Body of pancreas (tissue), 4 donors: ENCODE measurements at regions not wholly inside any gene's neighbourhood (a gene's known extent, or its start where the extent isn't known, plus 50 kb on each side); places are given as distances from the start of the nearest gene placed in this dataset.

ENCODE experiments used
- POLR2A ChIP-seq, 3 donors: fragments of 450-650 bp; IDR thresholded peaks; one replicate each; pipeline ENCODE4 v1.6.1; 2016; ENCODE audit warnings: antibody characterized with exemption in 3 of 3, mild to moderate bottlenecking in 2 of 3
- TF ChIP-seq, protein P1 (sequence below), 7 experiments: fragments of 450-650 bp in 4 of 7; fragments of 200-600 bp in 3 of 7; sonication (generic) in 3 of 7; IDR thresholded peaks; one replicate each; pipeline ENCODE4 v1.5.1; 2016 to 2019; ENCODE audit warnings: antibody characterized with exemption in 7 of 7

DNA sequence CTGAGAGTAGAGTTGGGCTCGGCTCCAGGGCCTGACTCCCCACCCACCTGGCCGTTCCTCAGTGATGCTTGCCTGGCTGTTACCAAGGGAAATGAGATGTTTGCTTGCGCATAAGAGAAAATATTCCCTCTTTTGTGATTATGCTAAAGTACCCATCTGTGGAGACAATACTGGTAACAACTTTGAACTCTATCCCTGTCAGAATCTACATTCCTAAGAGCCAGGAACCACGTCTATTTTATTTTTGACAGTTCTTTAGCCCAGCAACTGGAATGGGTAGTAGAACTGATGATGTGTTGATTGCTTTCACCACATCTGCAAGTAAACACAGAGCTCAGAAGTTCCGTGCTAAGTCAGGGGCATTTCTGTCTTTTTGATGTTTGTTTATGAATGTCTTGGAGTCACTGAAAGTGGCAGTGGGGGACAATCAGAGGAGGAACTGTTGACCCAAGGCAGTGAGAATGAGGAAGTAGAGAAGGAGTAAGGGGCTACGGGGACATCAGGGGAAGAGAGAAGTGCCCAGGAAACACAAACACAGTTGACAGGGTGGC, 348.3 kb upstream of the SOX11 start:
- TF ChIP-seq, protein P1, sequence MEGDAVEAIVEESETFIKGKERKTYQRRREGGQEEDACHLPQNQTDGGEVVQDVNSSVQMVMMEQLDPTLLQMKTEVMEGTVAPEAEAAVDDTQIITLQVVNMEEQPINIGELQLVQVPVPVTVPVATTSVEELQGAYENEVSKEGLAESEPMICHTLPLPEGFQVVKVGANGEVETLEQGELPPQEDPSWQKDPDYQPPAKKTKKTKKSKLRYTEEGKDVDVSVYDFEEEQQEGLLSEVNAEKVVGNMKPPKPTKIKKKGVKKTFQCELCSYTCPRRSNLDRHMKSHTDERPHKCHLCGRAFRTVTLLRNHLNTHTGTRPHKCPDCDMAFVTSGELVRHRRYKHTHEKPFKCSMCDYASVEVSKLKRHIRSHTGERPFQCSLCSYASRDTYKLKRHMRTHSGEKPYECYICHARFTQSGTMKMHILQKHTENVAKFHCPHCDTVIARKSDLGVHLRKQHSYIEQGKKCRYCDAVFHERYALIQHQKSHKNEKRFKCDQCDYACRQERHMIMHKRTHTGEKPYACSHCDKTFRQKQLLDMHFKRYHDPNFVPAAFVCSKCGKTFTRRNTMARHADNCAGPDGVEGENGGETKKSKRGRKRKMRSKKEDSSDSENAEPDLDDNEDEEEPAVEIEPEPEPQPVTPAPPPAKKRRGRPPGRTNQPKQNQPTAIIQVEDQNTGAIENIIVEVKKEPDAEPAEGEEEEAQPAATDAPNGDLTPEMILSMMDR (IDR thresholded peaks at IDR 0.05) = no peak
- TF ChIP-seq POLR2A (IDR thresholded peaks at IDR 0.05) = no peak
